ENCODE measurements at regions not wholly inside any gene's neighbourhood (a gene's known extent, or its start where the extent isn't known, plus 50 kb on each side); places are given as distances from the start of the nearest gene placed in this dataset.

DNA sequence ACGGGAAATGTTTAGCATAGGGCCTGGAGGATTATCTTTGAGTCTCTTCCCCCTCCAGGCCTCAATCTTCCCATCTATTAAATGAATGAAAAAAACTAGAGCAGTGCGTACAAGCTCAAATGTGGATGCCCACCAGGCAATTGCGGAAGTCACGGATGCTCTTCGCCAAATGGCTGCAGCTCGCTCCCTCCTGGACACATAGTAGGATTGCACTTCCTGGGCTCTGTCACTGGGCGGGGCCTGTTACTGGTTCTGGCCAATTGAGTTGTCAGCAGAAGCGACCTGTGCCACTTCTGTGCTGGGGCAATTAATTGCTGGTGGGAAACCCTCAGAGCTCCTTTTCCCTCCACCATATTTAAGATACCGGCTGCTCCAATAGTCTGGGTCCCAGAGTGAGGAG, 168.2 kb upstream of the IRX6 start:
- Mint-ChIP-seq H3K4me3 (no peak overlapping the region), H3K36me3 (no peaks in the 10 kb centered on the region), H3K9me3 (peaks cover 3% of the 10 kb centered on the region), H3K4me1 (no peaks in the 10 kb centered on the region), H3K27me3 (no peaks in the 10 kb centered on the region), H3K27ac (no peak overlapping the region)
- ATAC-seq = no peak

DNA sequence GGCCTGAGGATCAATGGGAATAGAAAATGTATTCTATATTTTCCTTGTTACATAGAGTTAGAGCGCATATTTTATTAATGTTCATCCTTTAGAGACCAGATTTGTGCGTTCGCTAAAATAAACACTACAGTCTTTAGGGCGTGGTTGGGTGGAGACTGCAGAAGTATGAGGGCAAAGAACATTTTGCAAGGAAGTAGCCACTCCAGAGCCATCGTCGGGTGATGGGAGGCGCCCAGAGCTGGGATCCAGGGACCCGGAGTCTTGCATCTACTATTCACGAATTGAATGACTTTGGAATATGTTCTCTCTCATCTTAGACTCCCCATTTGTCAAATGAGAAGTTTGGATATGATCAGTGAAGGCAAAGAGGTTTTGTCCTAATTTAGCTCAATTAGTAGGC, 154.2 kb upstream of the IRX6 start:
- Mint-ChIP-seq H3K27me3 (no peaks in the 10 kb centered on the region), H3K4me1 (no peaks in the 10 kb centered on the region), H3K9me3 (no peaks in the 10 kb centered on the region), H3K4me3 (no peak overlapping the region), H3K36me3 (no peaks in the 10 kb centered on the region), H3K27ac (no peak overlapping the region)
- no peak for ATAC-seq

DNA sequence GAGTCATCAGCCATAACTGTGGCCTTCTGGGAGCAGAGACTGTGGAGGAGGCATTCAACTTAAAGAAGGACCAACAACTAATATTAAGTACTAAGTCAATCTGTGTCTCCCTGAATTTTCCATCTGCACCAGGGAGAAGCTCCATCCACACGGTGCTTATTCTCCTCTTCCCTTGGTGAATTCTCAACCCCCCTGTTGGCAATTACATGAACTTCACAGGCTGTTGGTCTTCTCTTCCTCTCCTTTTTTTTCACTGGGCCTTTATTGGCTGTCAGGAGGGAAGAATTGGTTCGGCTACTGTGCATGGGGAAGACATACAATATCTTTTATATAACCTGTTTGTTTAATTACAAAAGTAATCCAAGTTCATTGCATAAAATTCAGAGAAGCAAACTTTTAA, 152.8 kb upstream of the IRX6 start:
- no peak overlapping the region for H3K4me3 Mint-ChIP-seq
- ATAC-seq = no peak
- H3K4me1 Mint-ChIP-seq = no peaks in the 10 kb centered on the region
- no peak overlapping the region for H3K27ac Mint-ChIP-seq
- no peaks in the 10 kb centered on the region for H3K36me3 Mint-ChIP-seq
- no peaks in the 10 kb centered on the region for H3K9me3 Mint-ChIP-seq
- H3K27me3 Mint-ChIP-seq = no peaks in the 10 kb centered on the region

DNA sequence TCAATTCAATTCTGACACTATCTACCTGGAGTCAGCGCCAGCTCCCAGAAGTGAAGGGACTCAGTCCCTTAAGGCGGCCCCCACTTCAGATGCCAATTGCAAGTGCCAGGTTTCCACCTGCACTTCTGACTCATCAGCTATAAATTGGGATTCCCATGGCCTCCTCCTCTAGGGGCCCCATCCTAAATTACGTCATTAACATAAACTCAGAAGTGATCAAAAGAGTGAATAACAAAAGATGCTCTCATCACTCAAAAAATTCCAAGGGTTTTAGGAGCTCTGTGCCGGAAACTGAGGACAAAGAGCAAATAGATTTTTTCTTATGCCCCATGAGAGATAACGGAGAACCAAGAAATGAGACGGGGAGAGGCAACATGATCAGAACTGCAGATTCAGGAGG, 148.6 kb upstream of the IRX6 start:
- H3K27me3 Mint-ChIP-seq = no peaks in the 10 kb centered on the region
- no peaks in the 10 kb centered on the region for H3K9me3 Mint-ChIP-seq
- no peak for ATAC-seq
- no peak overlapping the region for H3K4me3 Mint-ChIP-seq
- H3K36me3 Mint-ChIP-seq = no peaks in the 10 kb centered on the region
- no peaks in the 10 kb centered on the region for H3K4me1 Mint-ChIP-seq
- H3K27ac Mint-ChIP-seq = no peak overlapping the region

DNA sequence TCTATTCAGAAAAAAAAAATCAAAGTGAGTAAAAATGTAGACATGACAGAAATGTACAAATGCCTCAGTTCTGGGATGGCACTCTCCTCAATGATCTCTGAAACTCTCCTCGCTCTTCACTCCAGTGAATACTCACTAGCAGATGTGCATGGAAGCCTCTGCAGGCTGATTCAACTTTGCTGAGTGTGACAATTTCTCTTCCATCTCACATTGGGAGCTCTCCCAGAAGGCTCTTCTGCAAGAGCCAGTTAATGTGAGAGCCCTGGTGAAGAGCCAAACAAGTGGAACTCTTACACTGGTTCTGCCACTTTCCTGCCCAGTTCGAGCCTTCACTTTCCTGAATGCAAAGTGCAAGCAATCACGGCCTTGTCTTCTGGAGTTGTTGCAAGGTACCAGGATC, 147.1 kb upstream of the IRX6 start:
- no peaks in the 10 kb centered on the region for H3K36me3 Mint-ChIP-seq
- ATAC-seq = no peak
- no peaks in the 10 kb centered on the region for H3K27me3 Mint-ChIP-seq
- no peaks in the 10 kb centered on the region for H3K9me3 Mint-ChIP-seq
- no peaks in the 10 kb centered on the region for H3K4me1 Mint-ChIP-seq
- no peak overlapping the region for H3K27ac Mint-ChIP-seq
- H3K4me3 Mint-ChIP-seq = no peak overlapping the region

DNA sequence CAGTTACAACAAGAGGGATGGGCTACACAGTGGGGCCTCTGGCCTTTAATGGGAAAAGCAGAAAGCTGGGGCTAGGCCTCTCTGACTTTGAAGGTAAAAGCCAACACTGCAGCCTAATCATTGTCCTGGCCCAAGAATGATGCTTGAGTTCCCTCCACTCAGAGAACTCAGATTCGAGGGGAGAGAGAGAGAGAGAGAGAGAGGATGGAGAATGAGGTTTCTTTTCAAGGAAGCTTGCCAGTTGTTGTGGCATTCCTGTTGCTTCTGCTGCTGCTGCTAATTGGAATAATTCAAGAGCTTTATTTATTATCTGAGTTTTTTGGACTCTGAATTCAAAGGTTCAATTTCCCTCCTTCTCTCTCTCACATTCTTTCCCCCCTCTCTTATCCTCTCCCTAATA, 144.6 kb upstream of the IRX6 start:
- Mint-ChIP-seq H3K27ac (no peak overlapping the region), H3K4me3 (no peak overlapping the region), H3K9me3 (no peaks in the 10 kb centered on the region), H3K36me3 (no peaks in the 10 kb centered on the region), H3K27me3 (no peaks in the 10 kb centered on the region), H3K4me1 (no peaks in the 10 kb centered on the region)
- ATAC-seq = no peak

DNA sequence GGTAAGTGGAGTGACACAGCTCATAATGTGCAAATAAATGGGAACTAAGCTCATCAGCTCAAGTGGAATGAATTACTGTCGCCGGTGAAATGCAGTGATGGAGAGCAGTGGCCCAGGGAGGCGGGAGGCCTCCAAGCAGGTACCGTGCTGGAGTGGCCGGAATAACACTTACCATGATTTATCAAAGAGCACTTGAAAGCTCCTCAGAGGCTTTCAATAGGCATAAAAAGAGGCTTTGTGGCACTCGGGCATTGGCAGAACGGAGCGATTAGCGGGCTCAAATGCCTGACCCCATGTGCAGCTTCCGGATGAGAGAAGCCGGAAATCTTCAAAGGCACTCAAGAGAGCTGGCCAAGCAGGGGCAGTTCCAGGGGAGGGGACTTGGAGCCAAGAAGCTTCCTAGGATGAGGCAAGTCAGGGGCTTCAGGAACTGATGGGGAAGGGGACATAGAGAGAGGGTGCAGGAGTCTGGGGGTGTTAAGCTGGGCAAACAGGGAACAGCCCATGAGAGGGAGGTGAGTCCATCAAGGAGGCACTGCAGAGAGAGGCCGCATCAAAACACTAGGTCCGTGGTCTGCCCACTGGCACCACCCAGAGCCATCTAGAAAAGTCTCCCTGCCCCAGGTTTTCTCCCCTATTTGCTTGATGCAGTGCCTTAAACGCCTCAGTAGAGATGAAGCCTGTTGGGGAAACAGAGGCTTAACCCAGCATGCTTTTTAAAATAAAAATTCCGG, 144.0 kb upstream of the IRX6 start:
- no peaks in the 10 kb centered on the region for H3K9me3 Mint-ChIP-seq
- H3K4me3 Mint-ChIP-seq = no peak overlapping the region
- H3K4me1 Mint-ChIP-seq = no peaks in the 10 kb centered on the region
- no peaks in the 10 kb centered on the region for H3K36me3 Mint-ChIP-seq
- ATAC-seq = no peak
- H3K27ac Mint-ChIP-seq = no peak overlapping the region
- H3K27me3 Mint-ChIP-seq = no peaks in the 10 kb centered on the region

DNA sequence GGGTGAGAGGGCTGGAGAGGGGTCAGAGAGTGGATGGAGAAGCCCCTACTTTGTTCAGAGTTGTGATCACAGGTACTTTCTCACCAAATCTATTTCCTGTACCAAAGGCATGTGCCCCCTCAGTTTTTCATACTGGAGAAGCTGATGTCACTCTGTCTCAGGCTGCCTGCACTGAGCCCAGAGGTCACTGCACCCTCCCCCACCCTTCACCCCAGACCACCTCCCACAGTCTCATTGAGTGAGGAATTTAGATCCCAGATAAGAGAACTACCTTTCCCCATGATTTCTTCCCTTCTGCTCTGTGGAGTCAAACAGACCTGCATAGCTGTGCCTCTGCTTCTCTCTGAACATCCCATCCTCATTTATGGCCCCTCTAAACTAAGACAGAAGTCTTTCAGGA, 140.0 kb upstream of the IRX6 start:
- Mint-ChIP-seq H3K27me3 (no peaks in the 10 kb centered on the region), H3K4me3 (no peak overlapping the region), H3K9me3 (no peaks in the 10 kb centered on the region), H3K4me1 (no peaks in the 10 kb centered on the region), H3K27ac (no peak overlapping the region), H3K36me3 (no peaks in the 10 kb centered on the region)
- ATAC-seq = no peak

DNA sequence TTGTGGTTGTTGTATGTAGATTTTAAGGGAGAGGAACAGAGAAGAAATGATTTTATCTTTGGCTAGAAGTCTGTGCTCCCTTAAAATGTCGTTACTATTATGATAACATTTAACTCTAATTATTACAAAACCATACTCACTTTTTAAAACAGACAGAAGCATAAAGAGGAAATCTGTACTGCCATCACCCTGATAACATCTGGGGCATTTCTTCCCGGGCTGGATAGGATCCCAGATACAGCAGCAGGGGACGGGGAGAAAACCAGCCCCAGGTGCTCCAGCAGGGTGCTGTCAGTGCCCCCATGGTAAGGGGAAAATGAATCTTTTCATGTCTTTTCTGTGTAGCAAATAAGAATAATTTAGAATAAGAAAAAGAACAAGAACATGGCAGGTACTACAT, 139.4 kb upstream of the IRX6 start:
- no peak for ATAC-seq
- Mint-ChIP-seq H3K4me1 (no peaks in the 10 kb centered on the region), H3K27me3 (no peaks in the 10 kb centered on the region), H3K36me3 (no peaks in the 10 kb centered on the region), H3K4me3 (no peak overlapping the region), H3K9me3 (no peaks in the 10 kb centered on the region), H3K27ac (no peak overlapping the region)

DNA sequence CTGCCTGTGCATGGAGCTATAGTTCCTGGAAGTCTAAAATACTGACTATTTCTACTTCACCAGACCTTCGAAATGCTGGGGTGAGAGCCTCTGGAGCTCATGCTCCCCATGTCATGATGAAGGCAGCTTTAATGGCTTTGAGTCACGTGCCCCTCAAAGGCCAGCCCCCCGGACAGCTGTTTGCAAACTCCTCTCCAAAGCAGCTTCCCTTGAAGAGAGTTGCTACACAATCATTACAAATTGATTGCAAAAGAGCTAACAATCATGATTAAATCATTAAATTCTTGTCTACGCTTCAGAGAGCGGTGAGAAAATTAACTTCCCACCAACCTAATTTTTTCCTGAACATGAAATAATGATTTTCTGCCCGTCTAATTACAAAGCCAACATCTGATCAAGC, 134.8 kb upstream of the IRX6 start:
- H3K4me3 Mint-ChIP-seq = no peak overlapping the region
- no peaks in the 10 kb centered on the region for H3K36me3 Mint-ChIP-seq
- H3K9me3 Mint-ChIP-seq = no peaks in the 10 kb centered on the region
- no peaks in the 10 kb centered on the region for H3K4me1 Mint-ChIP-seq
- H3K27me3 Mint-ChIP-seq = no peaks in the 10 kb centered on the region
- ATAC-seq = no peak
- no peak overlapping the region for H3K27ac Mint-ChIP-seq

DNA sequence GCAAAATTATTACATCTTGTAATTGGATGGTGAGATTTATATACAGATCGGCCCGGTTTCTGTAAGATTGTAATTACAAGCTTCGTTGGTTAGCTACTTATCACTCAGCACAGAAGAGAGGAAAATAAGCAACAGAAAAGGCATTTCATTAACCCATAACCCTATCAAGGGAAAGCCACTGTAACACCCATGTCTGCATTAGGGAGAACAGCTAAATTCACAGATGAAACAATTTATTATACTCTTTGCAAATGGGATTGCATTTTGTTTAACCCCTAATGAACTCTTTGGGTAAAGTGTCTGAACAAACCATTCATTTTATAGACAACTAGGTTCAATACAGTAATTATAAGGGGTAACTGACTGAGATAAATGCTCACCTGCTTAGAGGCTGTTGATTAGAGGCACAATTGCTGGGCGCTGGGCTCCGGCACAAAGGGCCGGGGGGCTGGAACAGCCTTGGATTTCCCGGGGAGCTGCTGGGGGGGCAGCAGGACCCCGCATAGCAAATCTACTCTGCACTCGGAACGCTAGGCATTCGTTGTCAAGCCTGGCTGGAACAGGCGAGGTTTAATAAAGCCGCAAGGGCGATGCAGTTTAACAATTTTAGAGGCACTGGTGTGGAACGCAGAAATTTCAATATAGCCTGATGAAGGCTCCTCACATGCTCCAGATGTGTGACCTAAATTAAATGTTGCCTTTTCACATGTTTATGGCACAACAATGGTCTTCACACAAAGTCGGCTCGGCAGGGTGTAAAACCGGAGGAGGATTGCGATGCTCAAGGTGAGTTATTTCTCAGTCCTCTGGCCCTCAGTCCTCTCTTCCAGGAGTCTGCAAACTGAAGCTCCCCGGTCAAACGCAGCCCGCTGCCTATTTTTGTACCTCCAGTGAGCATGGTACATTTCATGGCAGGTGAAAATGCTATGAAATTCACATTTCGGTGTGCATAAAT, 134.0 kb upstream of the IRX6 start:
- Mint-ChIP-seq H3K36me3 (no peaks in the 10 kb centered on the region), H3K4me3 (no peak overlapping the region), H3K4me1 (no peaks in the 10 kb centered on the region), H3K9me3 (no peaks in the 10 kb centered on the region), H3K27ac (no peak overlapping the region), H3K27me3 (no peaks in the 10 kb centered on the region)
- ATAC-seq = no peak

DNA sequence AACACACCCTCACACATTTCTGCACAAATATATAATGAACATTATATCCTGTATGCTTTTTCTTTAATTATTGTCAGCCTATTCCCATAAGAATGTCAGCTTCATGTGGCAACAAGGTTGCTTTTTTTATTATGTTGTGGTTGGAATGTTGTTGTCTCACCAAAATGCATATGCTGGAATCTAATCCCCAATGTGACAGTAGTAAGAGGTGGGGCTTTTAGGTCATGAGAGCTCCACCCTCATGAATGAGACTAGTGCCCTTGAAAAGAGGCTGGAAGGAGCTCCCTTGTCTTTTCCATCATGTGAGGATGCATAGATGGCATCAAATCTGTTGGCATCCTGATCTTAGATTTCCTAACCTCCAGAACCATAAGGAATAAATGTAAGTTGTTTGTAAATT, 131.3 kb upstream of the IRX6 start:
- Mint-ChIP-seq H3K4me1 (no peaks in the 10 kb centered on the region), H3K4me3 (no peak overlapping the region), H3K9me3 (no peaks in the 10 kb centered on the region), H3K27ac (no peak overlapping the region), H3K27me3 (no peaks in the 10 kb centered on the region), H3K36me3 (no peaks in the 10 kb centered on the region)
- no peak for ATAC-seq

DNA sequence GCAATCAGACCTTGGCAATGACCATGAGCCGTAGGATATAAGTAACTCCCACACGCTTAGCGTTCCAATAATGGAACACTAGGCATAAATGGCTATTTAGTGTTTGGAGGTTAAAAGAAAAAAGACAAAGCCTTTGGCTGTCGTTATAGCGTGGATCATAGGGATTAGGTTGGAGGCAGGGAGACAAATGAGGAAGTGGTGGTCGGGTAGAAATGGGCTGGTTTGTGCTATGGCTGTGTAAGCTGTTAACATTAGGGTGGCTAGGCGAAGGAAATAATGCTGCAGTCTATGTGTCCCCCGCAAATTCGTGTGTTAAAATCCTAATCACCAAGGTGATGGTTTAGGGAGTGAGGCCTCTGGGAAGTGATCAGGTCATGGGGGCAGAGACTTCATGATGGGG, 120.4 kb upstream of the IRX6 start:
- H3K4me1 Mint-ChIP-seq = no peaks in the 10 kb centered on the region
- ATAC-seq = no peak
- no peak overlapping the region for H3K27ac Mint-ChIP-seq

DNA sequence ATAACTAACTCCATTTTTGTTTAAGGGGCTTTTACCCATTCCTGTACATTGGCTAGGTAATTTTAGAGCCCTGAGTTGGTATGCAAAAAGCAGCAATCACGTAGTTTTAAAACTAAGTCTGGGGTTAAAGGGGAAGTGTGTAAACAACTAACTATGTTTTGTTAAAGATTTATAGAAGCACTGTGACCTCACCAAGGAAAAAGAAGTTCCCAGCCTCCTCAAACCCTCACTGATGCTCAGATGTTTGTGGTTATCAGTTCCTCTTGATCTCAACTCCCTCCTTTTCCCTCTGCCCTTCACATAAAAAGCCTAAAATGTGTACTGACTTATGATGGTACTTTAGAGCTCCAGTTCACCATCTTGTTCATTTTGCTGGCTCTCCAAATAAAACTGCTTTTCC, 119.9 kb upstream of the IRX6 start:
- no peaks in the 10 kb centered on the region for H3K27me3 Mint-ChIP-seq
- H3K36me3 Mint-ChIP-seq = no peaks in the 10 kb centered on the region
- peaks cover 3% of the 10 kb centered on the region for H3K9me3 Mint-ChIP-seq
- no peak for ATAC-seq
- no peak overlapping the region for H3K27ac Mint-ChIP-seq
- H3K4me3 Mint-ChIP-seq = no peak overlapping the region
- no peaks in the 10 kb centered on the region for H3K4me1 Mint-ChIP-seq

More for the DNA sequence above, 120.4 kb upstream of the IRX6 start:
- H3K9me3 Mint-ChIP-seq = peaks cover 6% of the 10 kb centered on the region
- no peaks in the 10 kb centered on the region for H3K36me3 Mint-ChIP-seq
- no peak overlapping the region for H3K4me3 Mint-ChIP-seq
- no peaks in the 10 kb centered on the region for H3K27me3 Mint-ChIP-seq

DNA sequence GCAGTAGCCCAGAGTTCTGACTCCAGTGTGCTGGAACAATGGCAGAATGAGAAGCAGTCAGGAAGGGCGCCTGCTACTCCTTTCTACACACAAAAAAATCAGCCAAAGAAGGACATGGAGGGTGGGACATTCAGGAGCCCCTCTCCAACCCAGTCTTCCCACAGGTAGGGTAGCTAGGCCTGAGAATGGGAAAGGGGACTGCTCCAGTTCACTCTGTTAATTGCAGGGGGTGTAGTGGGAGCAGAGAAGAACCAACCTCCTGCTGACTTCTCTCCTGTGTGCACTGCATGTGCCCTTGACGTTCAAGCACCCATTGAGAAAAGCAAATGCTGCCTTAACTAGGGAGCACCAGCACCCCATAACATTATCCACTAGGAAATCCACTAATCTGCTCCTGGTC, 119.1 kb upstream of the IRX6 start:
- H3K9me3 Mint-ChIP-seq = peaks cover 3% of the 10 kb centered on the region
- H3K36me3 Mint-ChIP-seq = no peaks in the 10 kb centered on the region
- H3K4me1 Mint-ChIP-seq = no peaks in the 10 kb centered on the region
- H3K27me3 Mint-ChIP-seq = no peaks in the 10 kb centered on the region
- no peak for ATAC-seq
- H3K27ac Mint-ChIP-seq = no peak overlapping the region
- H3K4me3 Mint-ChIP-seq = no peak overlapping the region

Measured in stimulated activated memory B cell treated with anti-CD40 and anti-IgM and Interleukin-4, amounts not matched to agents 10 μg/mL and 1 μg/mL and 100 μg/mL, for 72 hours (primary cell).